Cardiac fibroblast (primary cell): ENCODE measurements at regions not wholly inside any gene's neighbourhood (a gene's known extent, or its start where the extent isn't known, plus 50 kb on each side); places are given as distances from the start of the nearest gene placed in this dataset.

Source experiments
- DNase-seq, 2 donors: peaks; one replicate each; pipeline versions ENCODE4 v3.0.0 to v3.0.0-alpha.2; 2010; ENCODE audit warnings: low read depth in 2 of 2
- H3K4me3 ChIP-seq, 2 donors: replicated peaks in 1 of 2; 1 replicate in 1 of 2; 2 replicates in 1 of 2; pipeline ENCODE4 v1.5.1; 2011; ENCODE audit warnings: low read depth in 2 of 2, low read length in 2 of 2, mild to moderate bottlenecking in 2 of 2, moderate library complexity in 1 of 2
- TF ChIP-seq, protein P1 (sequence below): IDR thresholded peaks from one replicate; pipeline ENCODE4 v1.5.1; 2011; ENCODE audit warnings: low read depth, mild to moderate bottlenecking, low read length, inconsistent platforms

DNA sequence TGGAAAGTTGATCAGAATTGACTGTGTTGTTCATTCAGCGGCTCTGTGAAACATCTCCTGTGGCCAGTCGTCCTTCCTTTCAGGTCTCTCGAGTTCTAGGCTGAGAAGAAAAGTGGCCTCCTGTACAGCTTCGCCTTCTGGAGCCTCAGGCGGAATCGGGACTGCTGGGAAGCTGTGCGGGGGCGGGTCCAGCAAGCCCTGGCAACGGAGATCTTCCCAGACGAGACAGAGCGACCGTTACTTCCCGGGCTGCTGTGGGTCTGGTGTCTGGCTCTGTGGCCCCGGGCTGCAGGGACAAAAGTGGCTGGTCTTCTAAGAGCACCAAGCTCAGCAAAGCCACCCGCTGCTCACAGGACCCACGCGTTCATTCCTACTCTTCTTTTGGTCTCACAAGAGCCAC, 88.6 kb upstream of the CACNA2D3 start:
- TF ChIP-seq, protein P1, sequence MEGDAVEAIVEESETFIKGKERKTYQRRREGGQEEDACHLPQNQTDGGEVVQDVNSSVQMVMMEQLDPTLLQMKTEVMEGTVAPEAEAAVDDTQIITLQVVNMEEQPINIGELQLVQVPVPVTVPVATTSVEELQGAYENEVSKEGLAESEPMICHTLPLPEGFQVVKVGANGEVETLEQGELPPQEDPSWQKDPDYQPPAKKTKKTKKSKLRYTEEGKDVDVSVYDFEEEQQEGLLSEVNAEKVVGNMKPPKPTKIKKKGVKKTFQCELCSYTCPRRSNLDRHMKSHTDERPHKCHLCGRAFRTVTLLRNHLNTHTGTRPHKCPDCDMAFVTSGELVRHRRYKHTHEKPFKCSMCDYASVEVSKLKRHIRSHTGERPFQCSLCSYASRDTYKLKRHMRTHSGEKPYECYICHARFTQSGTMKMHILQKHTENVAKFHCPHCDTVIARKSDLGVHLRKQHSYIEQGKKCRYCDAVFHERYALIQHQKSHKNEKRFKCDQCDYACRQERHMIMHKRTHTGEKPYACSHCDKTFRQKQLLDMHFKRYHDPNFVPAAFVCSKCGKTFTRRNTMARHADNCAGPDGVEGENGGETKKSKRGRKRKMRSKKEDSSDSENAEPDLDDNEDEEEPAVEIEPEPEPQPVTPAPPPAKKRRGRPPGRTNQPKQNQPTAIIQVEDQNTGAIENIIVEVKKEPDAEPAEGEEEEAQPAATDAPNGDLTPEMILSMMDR = no peak

DNA sequence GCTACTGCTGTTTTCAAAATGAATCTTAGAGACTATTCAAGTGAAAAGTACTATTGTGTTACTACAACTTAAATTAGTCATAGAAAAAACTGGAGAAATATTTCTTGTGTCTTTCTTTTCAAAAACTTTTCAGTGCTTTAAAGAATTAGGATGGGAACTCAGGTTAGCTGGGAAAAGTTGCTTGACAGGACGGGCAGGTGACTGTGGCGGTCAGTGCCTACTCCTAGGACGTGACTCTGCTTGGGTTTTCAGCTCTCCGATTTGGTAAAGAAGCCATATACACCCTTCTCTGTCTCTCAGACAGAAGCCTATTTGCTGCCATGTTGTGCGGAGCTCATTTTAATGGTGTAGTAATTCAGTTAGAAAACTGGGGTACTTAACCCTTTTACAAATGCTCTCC, 89.8 kb upstream of the CACNA2D3 start:
- no peak overlapping the region for H3K4me3 ChIP-seq
- no peak for DNase-seq
- TF ChIP-seq, protein P1 = no peak

More for the DNA sequence above, 88.6 kb upstream of the CACNA2D3 start:
- DNase-seq = no peak
- H3K4me3 ChIP-seq = no peak overlapping the region

DNA sequence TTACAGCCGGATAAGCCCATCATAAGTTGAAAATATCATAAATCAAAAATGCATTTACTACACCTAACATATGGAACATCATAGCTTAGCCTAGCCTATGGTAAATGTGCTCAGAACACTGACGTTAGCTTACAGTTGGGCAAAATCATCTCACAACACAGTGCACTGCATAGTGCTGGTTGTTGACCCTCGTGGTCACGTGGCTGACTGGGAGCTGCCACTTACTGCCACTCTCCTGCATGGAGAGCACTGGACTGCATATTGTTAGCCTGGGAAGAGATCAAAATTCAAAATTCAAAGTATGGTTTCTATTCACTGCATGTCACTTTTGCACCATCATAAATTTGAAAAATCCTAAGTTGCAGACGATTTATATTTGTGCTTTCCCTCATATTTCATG, 94.0 kb upstream of the CACNA2D3 start:
- DNase-seq = no peak
- no peak overlapping the region for H3K4me3 ChIP-seq
- TF ChIP-seq, protein P1 = no peak

DNA sequence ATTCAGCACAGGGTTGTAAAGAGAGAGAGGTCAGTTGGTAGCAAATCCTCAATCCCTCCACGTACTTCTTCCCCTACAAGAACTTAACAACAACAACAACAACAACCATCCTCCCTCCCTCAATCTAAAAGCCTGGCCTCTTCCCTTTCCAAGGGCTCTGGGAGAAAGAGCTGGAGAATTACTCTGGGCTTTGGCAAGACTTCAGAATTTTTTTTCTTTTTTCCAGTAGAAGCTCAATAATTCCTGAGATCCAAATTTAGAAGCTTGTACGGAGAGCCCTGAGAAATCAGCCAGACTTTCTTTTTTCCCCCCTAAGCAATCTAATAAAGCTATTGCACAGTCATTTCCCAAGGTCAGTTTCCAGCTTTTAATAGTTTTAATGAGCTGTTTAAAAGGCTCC, 95.8 kb upstream of the CACNA2D3 start:
- no peak overlapping the region for H3K4me3 ChIP-seq
- TF ChIP-seq, protein P1 = no peak
- no peak for DNase-seq

DNA sequence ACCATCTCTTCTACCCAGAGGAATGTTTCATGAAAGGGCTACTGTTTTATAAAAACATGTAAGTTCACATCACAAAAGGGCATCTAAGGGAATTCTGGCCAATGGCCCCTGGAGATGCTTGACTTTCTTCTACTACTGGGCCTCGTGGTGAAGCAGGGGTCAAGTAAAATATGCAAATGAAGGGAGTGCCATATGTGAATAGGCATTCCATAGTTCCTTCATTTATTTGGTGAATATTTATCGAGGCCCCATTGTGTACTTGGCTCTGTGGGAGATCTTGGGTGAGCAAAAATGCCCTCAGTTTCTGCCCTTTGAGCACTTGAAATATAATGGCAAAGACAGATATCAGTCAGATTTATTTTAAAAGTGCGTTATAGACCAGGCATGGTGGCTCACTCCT, 101.3 kb upstream of the CACNA2D3 start:
- H3K4me3 ChIP-seq = no peak overlapping the region
- TF ChIP-seq, protein P1 = no peak
- no peak for DNase-seq

DNA sequence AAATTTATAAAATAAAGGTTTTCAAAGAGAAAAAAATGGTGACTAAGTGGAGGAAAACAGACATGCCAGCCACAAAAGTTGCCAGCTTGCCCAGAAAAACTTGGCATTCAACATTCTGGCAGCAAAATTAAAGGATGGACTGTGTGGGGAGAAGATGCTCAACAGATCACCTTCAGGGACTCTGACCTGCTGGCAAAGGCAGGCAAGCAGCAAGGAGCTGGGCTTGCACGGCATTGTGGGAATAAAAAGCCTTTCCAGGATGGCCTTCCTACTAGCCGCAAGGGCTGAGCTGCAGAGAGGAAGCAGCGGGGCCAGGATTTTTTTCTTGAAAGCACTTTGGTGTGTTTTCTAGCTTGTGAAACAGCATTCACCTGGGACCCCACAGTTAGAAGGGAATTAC, 101.9 kb upstream of the CACNA2D3 start:
- TF ChIP-seq, protein P1 = no peak
- H3K4me3 ChIP-seq = no peak overlapping the region
- no peak for DNase-seq

DNA sequence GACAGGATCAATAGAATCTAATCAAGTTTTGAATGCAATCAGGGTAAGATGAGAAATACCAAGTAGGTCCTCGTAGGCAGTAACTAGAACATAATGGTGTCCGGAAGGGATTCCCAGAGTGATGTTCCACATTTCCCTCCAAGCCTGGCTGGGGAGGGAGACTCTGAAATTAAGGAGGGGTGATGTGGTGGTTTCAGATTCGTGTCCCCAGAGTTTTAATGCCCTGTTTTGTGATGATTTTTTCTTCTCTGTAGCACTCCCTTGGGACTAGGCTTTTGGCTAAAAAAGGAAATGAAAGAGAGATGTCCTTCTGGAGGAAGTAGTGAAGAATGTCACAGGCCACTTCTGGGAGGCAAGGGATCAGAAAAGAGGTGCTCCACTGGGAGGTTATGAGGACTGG, 108.3 kb upstream of the CACNA2D3 start:
- TF ChIP-seq, protein P1 = no peak
- no peak for DNase-seq
- H3K4me3 ChIP-seq = no peak overlapping the region
